ENCODE measurements at regions not wholly inside any gene's neighbourhood (a gene's known extent, or its start where the extent isn't known, plus 50 kb on each side); places are given as distances from the start of the nearest gene placed in this dataset.

DNA sequence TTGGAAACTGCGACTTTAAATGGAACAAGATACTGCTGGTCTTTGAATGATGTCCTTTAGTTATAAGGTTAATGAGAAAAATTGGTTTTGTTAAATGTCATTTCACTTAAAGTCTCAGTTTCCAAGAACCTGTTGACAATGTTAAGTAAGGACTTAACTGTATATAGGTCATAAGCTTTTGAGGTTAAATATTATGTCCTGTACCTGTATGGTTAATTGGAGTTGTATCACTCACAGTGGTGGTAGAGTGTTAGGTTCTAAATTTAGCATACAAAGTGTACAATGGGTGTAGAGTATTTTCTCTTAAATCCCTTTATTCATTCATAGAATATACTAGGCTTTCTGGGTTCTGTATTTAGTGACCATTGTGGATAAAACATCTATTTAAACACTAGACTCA lies 110.2 kb downstream of the HAUS1 start:
- TF ChIP-seq, protein P1, sequence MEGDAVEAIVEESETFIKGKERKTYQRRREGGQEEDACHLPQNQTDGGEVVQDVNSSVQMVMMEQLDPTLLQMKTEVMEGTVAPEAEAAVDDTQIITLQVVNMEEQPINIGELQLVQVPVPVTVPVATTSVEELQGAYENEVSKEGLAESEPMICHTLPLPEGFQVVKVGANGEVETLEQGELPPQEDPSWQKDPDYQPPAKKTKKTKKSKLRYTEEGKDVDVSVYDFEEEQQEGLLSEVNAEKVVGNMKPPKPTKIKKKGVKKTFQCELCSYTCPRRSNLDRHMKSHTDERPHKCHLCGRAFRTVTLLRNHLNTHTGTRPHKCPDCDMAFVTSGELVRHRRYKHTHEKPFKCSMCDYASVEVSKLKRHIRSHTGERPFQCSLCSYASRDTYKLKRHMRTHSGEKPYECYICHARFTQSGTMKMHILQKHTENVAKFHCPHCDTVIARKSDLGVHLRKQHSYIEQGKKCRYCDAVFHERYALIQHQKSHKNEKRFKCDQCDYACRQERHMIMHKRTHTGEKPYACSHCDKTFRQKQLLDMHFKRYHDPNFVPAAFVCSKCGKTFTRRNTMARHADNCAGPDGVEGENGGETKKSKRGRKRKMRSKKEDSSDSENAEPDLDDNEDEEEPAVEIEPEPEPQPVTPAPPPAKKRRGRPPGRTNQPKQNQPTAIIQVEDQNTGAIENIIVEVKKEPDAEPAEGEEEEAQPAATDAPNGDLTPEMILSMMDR (IDR thresholded peaks at IDR 0.05), result no peak
- TF ChIP-seq POLR2A (IDR thresholded peaks at IDR 0.05), result no peak

Data from Peyer's patch (tissue), 4 donors.